OCI-LY7 (cell line): ENCODE measurements at regions not wholly inside any gene's neighbourhood (a gene's known extent, or its start where the extent isn't known, plus 50 kb on each side); places are given as distances from the start of the nearest gene placed in this dataset.

Experiments used
- BruUV-seq: library from RNA; stranded (reverse); fragments of 400-500 nt; replicated peaks from 2 replicates; lab custom pipeline; 2021; lab: Mats Ljungman, UMichigan
- CTCF ChIA-PET: fragments of 300-600 bp; sonication (Branson Sonifier 250); formaldehyde crosslinking; loops from one replicate; lab custom pipeline; 2022; ENCODE audit warnings: antibody characterized with exemption; ENCODE audit not compliant: unreplicated experiment; lab: Charles Lee
- POLR2A ChIA-PET: fragments of 300-600 bp; sonication (Branson Sonifier 250); formaldehyde crosslinking; loops from one replicate; lab custom pipeline; 2022; ENCODE audit warnings: antibody characterized with exemption; lab: Charles Lee
- DNase-seq: peaks from one replicate; pipeline ENCODE4 v3.0.0-alpha.2; 2015; ENCODE audit warnings: low spot score
- H2AFZ ChIP-seq: fragments of 200-600 bp; sonication (generic), shearing (Covaris generic); 2 replicates; pipeline ENCODE4 v1.6.1; 2014; ENCODE audit warnings: mild to moderate bottlenecking, antibody characterized with exemption, low read length, moderate library complexity
- H3K27ac ChIP-seq: fragments of 200-600 bp; sonication (generic); 2 replicates; pipeline ENCODE4 v1.5.1; 2014; ENCODE audit warnings: mixed run types, low read depth, mild to moderate bottlenecking, moderate library complexity, low read length, inconsistent platforms; ENCODE audit not compliant: poor library complexity, severe bottlenecking
- H3K36me3 ChIP-seq: fragments of 200-600 bp; sonication (generic); 2 replicates; pipeline ENCODE4 v1.6.1; 2014; ENCODE audit warnings: mild to moderate bottlenecking, antibody characterized with exemption, low read length, moderate library complexity, mixed read lengths; ENCODE audit not compliant: insufficient read depth
- H3K4me1 ChIP-seq: fragments of 200-600 bp; sonication (generic); 2 replicates; pipeline ENCODE4 v1.5.1; 2014; ENCODE audit warnings: mild to moderate bottlenecking, low read length; ENCODE audit not compliant: insufficient read depth, poor library complexity, severe bottlenecking
- H3K4me2 ChIP-seq: fragments of 200-600 bp; sonication (generic); 2 replicates; pipeline ENCODE4 v1.6.1; 2014; ENCODE audit warnings: mild to moderate bottlenecking, low read length
- H3K4me3 ChIP-seq: fragments of 200-600 bp; sonication (generic); 2 replicates; pipeline ENCODE4 v1.5.1; 2014; ENCODE audit warnings: mild to moderate bottlenecking, low read depth, low read length; ENCODE audit not compliant: poor library complexity, severe bottlenecking
- H3K79me2 ChIP-seq: fragments of 200-600 bp; sonication (generic); 2 replicates; pipeline ENCODE4 v1.6.1; 2016; ENCODE audit warnings: low read depth, mild to moderate bottlenecking, low read length, moderate library complexity, mixed read lengths; ENCODE audit not compliant: insufficient read depth
- H3K9me2 ChIP-seq: fragments of 200-600 bp; sonication (generic); 2 replicates; pipeline ENCODE4 v1.6.1; 2016; ENCODE audit warnings: mild to moderate bottlenecking, low read length, mixed read lengths; ENCODE audit not compliant: insufficient read depth
- H3K9me3 ChIP-seq: fragments of 200-600 bp; sonication (generic); 2 replicates; pipeline ENCODE4 v1.6.1; 2014; ENCODE audit warnings: mild to moderate bottlenecking, mixed run types, low read length, mixed read lengths
- H4K20me1 ChIP-seq: fragments of 200-600 bp; sonication (generic); 2 replicates; pipeline ENCODE4 v1.6.1; 2014; ENCODE audit warnings: mild to moderate bottlenecking, antibody characterized with exemption, low read length, moderate library complexity, mixed read lengths; ENCODE audit not compliant: insufficient read depth
- EZH2phosphoT487 ChIP-seq: fragments of 200-600 bp; sonication (generic); IDR thresholded peaks from 2 replicates; pipeline ENCODE4 v1.6.1; 2018; ENCODE audit warnings: low read depth, borderline replicate concordance, mild to moderate bottlenecking, mixed run types, antibody characterized with exemption, low read length, moderate library complexity, mixed read lengths
- intact Hi-C: fragments of 100-400 bp; cut with micrococcal nuclease; formaldehyde crosslinking; loops from one replicate; pipeline ENCODE4 v1.10.0; 2022; ENCODE audit not compliant: unreplicated experiment
- TF ChIP-seq, protein P1 (sequence below): fragments of 200-600 bp; sonication (generic); conservative IDR thresholded peaks from 2 replicates; pipeline ENCODE4 v1.5.1; 2014; ENCODE audit warnings: mild to moderate bottlenecking, antibody characterized with exemption, low read length, moderate library complexity, mixed read lengths

DNA sequence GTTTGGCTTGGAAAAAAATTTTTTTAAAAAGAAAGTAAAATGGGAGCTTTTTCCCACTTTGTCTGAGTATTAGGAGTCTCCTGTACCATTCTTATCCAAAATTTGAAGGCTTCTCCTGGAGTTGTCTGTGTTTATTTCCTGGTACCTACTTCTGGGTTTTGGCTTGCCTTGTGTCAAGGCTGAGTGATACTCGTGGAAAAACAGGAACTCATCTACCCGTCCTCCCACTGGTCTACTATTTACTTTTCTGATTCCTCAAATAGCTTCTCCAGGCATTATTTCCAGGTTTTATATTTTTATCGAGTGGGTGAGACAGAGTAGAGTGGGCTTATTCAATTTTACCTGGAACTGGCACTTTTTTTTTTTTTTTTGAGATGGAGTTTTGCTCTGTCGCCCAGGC is 99.4 kb downstream of the RMI1 start:
- intact Hi-C loops, result no loop called here
- Histone ChIP-seq H3K4me2 (no peak overlapping the region), H3K27ac (no peak overlapping the region), H3K9me3 (no peaks in the 10 kb centered on the region), H3K4me1 (no peaks in the 10 kb centered on the region), H2AFZ (no peak overlapping the region), H3K4me3 (no peak overlapping the region), H4K20me1 (no peaks in the 10 kb centered on the region), H3K36me3 (no peaks in the 10 kb centered on the region), H3K79me2 (no peaks in the 10 kb centered on the region), H3K9me2 (no peaks in the 10 kb centered on the region)
- ChIA-PET CTCF (no interaction called here), POLR2A (no interaction called here)
- BruUV-seq, result no TSS peak
- DNase-seq, result no peak
- no peak for TF ChIP-seq EZH2phosphoT487
- TF ChIP-seq, protein P1, sequence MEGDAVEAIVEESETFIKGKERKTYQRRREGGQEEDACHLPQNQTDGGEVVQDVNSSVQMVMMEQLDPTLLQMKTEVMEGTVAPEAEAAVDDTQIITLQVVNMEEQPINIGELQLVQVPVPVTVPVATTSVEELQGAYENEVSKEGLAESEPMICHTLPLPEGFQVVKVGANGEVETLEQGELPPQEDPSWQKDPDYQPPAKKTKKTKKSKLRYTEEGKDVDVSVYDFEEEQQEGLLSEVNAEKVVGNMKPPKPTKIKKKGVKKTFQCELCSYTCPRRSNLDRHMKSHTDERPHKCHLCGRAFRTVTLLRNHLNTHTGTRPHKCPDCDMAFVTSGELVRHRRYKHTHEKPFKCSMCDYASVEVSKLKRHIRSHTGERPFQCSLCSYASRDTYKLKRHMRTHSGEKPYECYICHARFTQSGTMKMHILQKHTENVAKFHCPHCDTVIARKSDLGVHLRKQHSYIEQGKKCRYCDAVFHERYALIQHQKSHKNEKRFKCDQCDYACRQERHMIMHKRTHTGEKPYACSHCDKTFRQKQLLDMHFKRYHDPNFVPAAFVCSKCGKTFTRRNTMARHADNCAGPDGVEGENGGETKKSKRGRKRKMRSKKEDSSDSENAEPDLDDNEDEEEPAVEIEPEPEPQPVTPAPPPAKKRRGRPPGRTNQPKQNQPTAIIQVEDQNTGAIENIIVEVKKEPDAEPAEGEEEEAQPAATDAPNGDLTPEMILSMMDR, result no peak

DNA sequence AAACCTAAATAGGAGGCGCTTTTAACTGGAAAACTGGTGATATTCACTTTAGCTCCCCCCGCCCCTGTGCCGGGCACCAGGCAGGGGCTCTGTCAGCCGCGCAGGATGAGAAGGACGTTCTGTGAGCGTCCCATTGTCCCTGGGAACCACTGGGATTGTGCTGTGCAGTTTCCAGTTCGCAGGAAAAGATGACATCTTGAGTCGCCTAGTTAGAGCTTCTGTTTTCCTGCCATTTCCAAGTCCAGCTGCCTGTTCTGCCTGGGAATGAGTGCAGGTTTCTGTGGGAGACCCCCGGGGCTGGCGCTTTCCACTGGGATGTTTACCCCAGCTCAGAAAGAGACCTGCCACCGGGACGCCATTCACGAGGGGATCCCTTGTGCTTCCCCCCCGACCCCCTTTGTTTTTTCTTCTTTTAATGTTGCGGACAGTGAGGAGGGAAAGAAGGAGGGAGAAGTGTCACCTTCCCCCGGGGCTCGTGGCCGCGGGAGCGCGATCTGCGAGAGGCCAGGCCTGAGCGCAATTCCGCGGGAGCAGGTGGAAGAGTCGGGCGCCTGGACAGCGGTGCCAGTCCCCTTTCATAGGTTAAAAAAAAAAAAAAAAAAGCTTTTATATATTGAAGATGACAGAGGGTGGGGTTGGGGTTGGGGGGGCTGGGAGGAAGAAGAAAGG is 121.5 kb downstream of the RMI1 start:
- Histone ChIP-seq H3K4me2 (no peak overlapping the region), H3K4me1 (no peaks in the 10 kb centered on the region), H3K27ac (no peak overlapping the region), H4K20me1 (no peaks in the 10 kb centered on the region), H3K4me3 (no peak overlapping the region), H2AFZ (no peak overlapping the region), H3K36me3 (no peaks in the 10 kb centered on the region), H3K9me2 (no peaks in the 10 kb centered on the region), H3K9me3 (no peaks in the 10 kb centered on the region), H3K79me2 (no peaks in the 10 kb centered on the region)
- intact Hi-C loops, result no loop called here
- no peak for DNase-seq
- ChIA-PET CTCF (interaction anchor here (0.6 kb wide), 1 partner anchor 329 kb away, joined by 6 read pairs; no protein-coding TSS in a partner anchor), POLR2A (interaction anchor here (0.6 to 0.7 kb wide), 3 partner anchors 31 to 430 kb away, joined by 3 to 7 read pairs (median 3); no protein-coding TSS in a partner anchor)
- no TSS peak for BruUV-seq
- TF ChIP-seq EZH2phosphoT487, result no peak
- TF ChIP-seq, protein P1, result no peak

DNA sequence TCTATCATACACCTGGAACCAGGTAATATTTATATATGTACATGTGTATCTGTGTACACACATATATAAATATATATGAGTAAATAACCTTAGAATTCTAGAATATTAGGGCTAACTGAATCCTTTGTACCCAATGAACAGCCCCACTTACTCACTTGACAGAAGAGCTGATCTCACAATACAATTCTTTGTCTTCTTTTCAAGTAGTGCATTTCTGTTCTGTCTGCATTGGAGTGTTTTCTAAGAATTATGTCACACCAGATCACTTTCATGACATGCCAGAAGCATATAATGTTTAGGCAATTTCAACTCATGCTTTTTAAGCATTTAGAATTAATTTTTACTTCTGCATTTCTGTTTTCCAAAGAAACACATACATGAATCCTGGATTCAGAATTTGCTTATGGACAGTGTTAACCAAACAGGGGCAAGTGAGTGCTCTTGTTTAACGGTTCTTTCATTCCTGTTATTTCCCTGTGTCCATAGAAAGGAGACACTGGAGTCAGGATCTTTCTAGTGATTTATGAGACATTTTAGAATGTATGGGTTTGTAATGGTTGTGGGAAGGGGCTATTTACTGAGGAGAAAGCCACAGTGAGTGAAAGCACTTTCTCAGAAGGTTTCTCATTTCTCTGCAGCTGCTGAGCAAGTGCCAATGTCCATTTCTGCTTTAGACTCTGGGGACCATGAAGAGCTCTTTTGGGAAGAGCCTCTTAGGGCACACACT is 123.2 kb downstream of the RMI1 start:
- ChIA-PET CTCF (no interaction called here), POLR2A (interaction anchor here (0.6 kb wide), 1 partner anchor 15 kb away, joined by 3 read pairs; no protein-coding TSS in a partner anchor)
- TF ChIP-seq, protein P1, result no peak
- TF ChIP-seq EZH2phosphoT487, result no peak
- Histone ChIP-seq H2AFZ (no peak overlapping the region), H3K79me2 (no peaks in the 10 kb centered on the region), H3K4me2 (no peak overlapping the region), H3K4me3 (no peak overlapping the region), H3K27ac (no peak overlapping the region), H3K4me1 (no peaks in the 10 kb centered on the region), H3K9me2 (no peaks in the 10 kb centered on the region), H3K9me3 (no peaks in the 10 kb centered on the region), H3K36me3 (no peaks in the 10 kb centered on the region), H4K20me1 (no peaks in the 10 kb centered on the region)
- no peak for DNase-seq
- intact Hi-C loops, result no loop called here
- BruUV-seq, result no TSS peak
